H1 (cell line): ENCODE measurements at regions not wholly inside any gene's neighbourhood (a gene's known extent, or its start where the extent isn't known, plus 50 kb on each side); places are given as distances from the start of the nearest gene placed in this dataset.

Source experiments
- CEBPB ChIP-seq: IDR thresholded peaks from 2 replicates; pipeline ENCODE4 v1.6.1; 2012; ENCODE audit warnings: low read depth, low read length
- CHD1 ChIP-seq: IDR thresholded peaks from 2 replicates; pipeline ENCODE4 v1.6.1; 2012; ENCODE audit warnings: low read depth, low read length, improper control_type of control experiment
- HDAC2 ChIP-seq, 2 experiments: fragments of 300-600 bp in 1 of 2; sonication (generic) in 1 of 2; IDR thresholded peaks; 2 replicates each; pipeline ENCODE4 v1.6.1; 2011 to 2012; ENCODE audit warnings: low read depth in 2 of 2, low read length in 2 of 2, mild to moderate bottlenecking in 2 of 2, moderate library complexity in 2 of 2, borderline replicate concordance in 1 of 2, inconsistent platforms in 1 of 2
- KDM5A ChIP-seq: fragments of 200-600 bp; IDR thresholded peaks from 2 replicates; pipeline ENCODE4 v1.7.1; 2012; ENCODE audit warnings: mild to moderate bottlenecking, low read length, inconsistent platforms, mixed read lengths
- NRF1 ChIP-seq: IDR thresholded peaks from 2 replicates; pipeline ENCODE4 v1.6.1; 2011; ENCODE audit warnings: mild to moderate bottlenecking, low read depth, low read length, improper control_type of control experiment
- PHF8 ChIP-seq: fragments of 200-600 bp; sonication (generic); conservative IDR thresholded peaks from 2 replicates; pipeline ENCODE4 v1.7.1; 2012; ENCODE audit warnings: low read depth, mild to moderate bottlenecking, inconsistent platforms, low read length, moderate library complexity
- POLR2A ChIP-seq, 2 experiments: IDR thresholded peaks; 1 replicate in 1 of 2; 2 replicates in 1 of 2; pipeline ENCODE4 v1.6.1; 2011; ENCODE audit warnings: low read depth in 2 of 2, low read length in 2 of 2, mild to moderate bottlenecking in 2 of 2; ENCODE audit errors: control extremely low read depth in 1 of 2
- RBBP5 ChIP-seq: IDR thresholded peaks from 2 replicates; pipeline ENCODE4 v1.7.1; 2012; ENCODE audit warnings: low read depth, mild to moderate bottlenecking, inconsistent platforms, low read length, moderate library complexity, borderline replicate concordance
- SIRT6 ChIP-seq: IDR thresholded peaks from one replicate; pipeline ENCODE4 v1.7.1; 2012; ENCODE audit warnings: low read length, inconsistent platforms
- SP2 ChIP-seq: IDR thresholded peaks from 2 replicates; pipeline ENCODE4 v1.6.1; 2012; ENCODE audit warnings: mild to moderate bottlenecking, low read length, inconsistent platforms
- SP4 ChIP-seq: IDR thresholded peaks from 2 replicates; pipeline ENCODE4 v1.6.1; 2012; ENCODE audit warnings: low read length, inconsistent platforms
- TEAD4 ChIP-seq: IDR thresholded peaks from 2 replicates; pipeline ENCODE4 v1.6.1; 2012; ENCODE audit warnings: low read depth, low read length, inconsistent platforms, mixed read lengths
- YY1 ChIP-seq: IDR thresholded peaks from 2 replicates; pipeline ENCODE4 v1.6.1; 2011; ENCODE audit warnings: low read depth, mild to moderate bottlenecking, low read length
- TF ChIP-seq, protein P1 (sequence below): IDR thresholded peaks from 2 replicates; pipeline ENCODE4 v1.6.1; 2011; ENCODE audit warnings: low read length, improper control_type of control experiment

GRCh38 chr5:122713041-122713440, 61.8 kb upstream of the SNX2 start (continued):
- TF ChIP-seq NRF1 = no peak
- TF ChIP-seq SIRT6 = no peak
- no peak for TF ChIP-seq CEBPB
- TF ChIP-seq TEAD4 = no peak
- TF ChIP-seq KDM5A = no peak
- no peak for TF ChIP-seq CHD1
- no peak for TF ChIP-seq YY1
- TF ChIP-seq HDAC2 (IDR thresholded peaks at IDR 0.05; ENCODE audit: borderline replicate concordance in 1 of 2, low read depth in 2 of 2, low read length in 2 of 2) = no peak
- TF ChIP-seq RBBP5 = no peak
- no peak for TF ChIP-seq SP2
- TF ChIP-seq SP4 = no peak
- TF ChIP-seq POLR2A (IDR thresholded peaks at IDR 0.05; ENCODE audit: control extremely low read depth in 1 of 2, low read depth in 2 of 2, low read length in 2 of 2) = no peak
- no peak for TF ChIP-seq PHF8
- TF ChIP-seq, protein P1, sequence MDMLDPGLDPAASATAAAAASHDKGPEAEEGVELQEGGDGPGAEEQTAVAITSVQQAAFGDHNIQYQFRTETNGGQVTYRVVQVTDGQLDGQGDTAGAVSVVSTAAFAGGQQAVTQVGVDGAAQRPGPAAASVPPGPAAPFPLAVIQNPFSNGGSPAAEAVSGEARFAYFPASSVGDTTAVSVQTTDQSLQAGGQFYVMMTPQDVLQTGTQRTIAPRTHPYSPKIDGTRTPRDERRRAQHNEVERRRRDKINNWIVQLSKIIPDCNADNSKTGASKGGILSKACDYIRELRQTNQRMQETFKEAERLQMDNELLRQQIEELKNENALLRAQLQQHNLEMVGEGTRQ = no peak
